ENCODE measurements at regions not wholly inside any gene's neighbourhood (a gene's known extent, or its start where the extent isn't known, plus 50 kb on each side); places are given as distances from the start of the nearest gene placed in this dataset.
A peak's percentile ranks its signal among the peaks of the same experiment; 100 is the strongest.
"Not testable (repeated sequence)": the region's sequence is repeated elsewhere in the genome, so short reads cannot be mapped to it uniquely, and the experiment has no call there.

GRCh38 chr13:56335775-56336174 lies 804.9 kb upstream of the PRR20A start:
- no peak for DNase-seq

GRCh38 chr13:56338421-56338820 lies 802.3 kb upstream of the PRR20A start:
- DNase-seq, result no peak

GRCh38 chr13:56347014-56347413 lies 793.7 kb upstream of the PRR20A start:
- no peak for DNase-seq

- DNase-seq, result no peak
Measured at GRCh38 chr13:56349866-56350265, 790.9 kb upstream of the PRR20A start.

GRCh38 chr13:56351041-56351440 lies 789.7 kb upstream of the PRR20A start:
- no peak for DNase-seq

- no peak for DNase-seq
Measured at GRCh38 chr13:56352361-56352760, 788.4 kb upstream of the PRR20A start.

- no peak for DNase-seq
Measured at GRCh38 chr13:56352901-56353300, 787.8 kb upstream of the PRR20A start.

GRCh38 chr13:56356690-56357089 lies 784.0 kb upstream of the PRR20A start:
- DNase-seq, result no peak

- DNase-seq, result no peak
Measured at GRCh38 chr13:56378566-56378965, 762.2 kb upstream of the PRR20A start.

- no peak for DNase-seq
Measured at GRCh38 chr13:56393549-56393948, 747.2 kb upstream of the PRR20A start.

GRCh38 chr13:56396318-56396717 lies 744.4 kb upstream of the PRR20A start:
- DNase-seq, result no peak

- DNase-seq, result no peak
Measured at GRCh38 chr13:56400774-56401173, 739.9 kb upstream of the PRR20A start.

GRCh38 chr13:56412856-56413255 lies 727.9 kb upstream of the PRR20A start:
- no peak for DNase-seq

- DNase-seq, result no peak
Measured at GRCh38 chr13:56424246-56424645, 716.5 kb upstream of the PRR20A start.

- peak; percentile 29 for DNase-seq
Measured at GRCh38 chr13:56457535-56458190, 683.1 kb upstream of the PRR20A start.

GRCh38 chr13:56459286-56459685 lies 681.4 kb upstream of the PRR20A start:
- DNase-seq, result no peak

GRCh38 chr13:56501750-56502149 lies 639.0 kb upstream of the PRR20A start:
- DNase-seq, result no peak

- DNase-seq, result no peak
Measured at GRCh38 chr13:56510836-56511235, 629.9 kb upstream of the PRR20A start.

GRCh38 chr13:56512336-56512735 lies 628.4 kb upstream of the PRR20A start:
- not testable (repeated sequence) for DNase-seq

GRCh38 chr13:56515441-56515840 lies 625.3 kb upstream of the PRR20A start:
- DNase-seq, result no peak

- no peak for DNase-seq
Measured at GRCh38 chr13:56528040-56528790, 612.5 kb upstream of the PRR20A start.

- DNase-seq, result no peak
Measured at GRCh38 chr13:56530096-56530495, 610.6 kb upstream of the PRR20A start.

GRCh38 chr13:56547921-56548320 lies 592.8 kb upstream of the PRR20A start:
- DNase-seq, result not testable (repeated sequence)

GRCh38 chr13:56558698-56559320 lies 581.9 kb upstream of the PRR20A start:
- DNase-seq, result no peak

Data from right hindlimb (tissue), 1 donor.